HEK293T (cell line): ENCODE measurements at regions not wholly inside any gene's neighbourhood (a gene's known extent, or its start where the extent isn't known, plus 50 kb on each side); places are given as distances from the start of the nearest gene placed in this dataset.

Experiments used
- BHLHE40 ChIP-seq: fragments of 450-650 bp; IDR thresholded peaks from 2 replicates; pipeline ENCODE4 v1.6.1; 2016; ENCODE audit warnings: mild to moderate bottlenecking, moderate library complexity, borderline replicate concordance
- FOXK2 ChIP-seq: fragments of 450-650 bp; IDR thresholded peaks from 2 replicates; pipeline ENCODE4 v1.6.1; 2016; ENCODE audit warnings: mild to moderate bottlenecking
- L3MBTL2 ChIP-seq: fragments of 450-650 bp; conservative IDR thresholded peaks from 2 replicates; pipeline ENCODE4 v1.6.1; 2016; ENCODE audit warnings: mild to moderate bottlenecking
- NFRKB ChIP-seq: fragments of 450-650 bp; IDR thresholded peaks from 2 replicates; pipeline ENCODE4 v1.6.1; 2016; ENCODE audit warnings: mild to moderate bottlenecking, moderate library complexity
- SP1 ChIP-seq: fragments of 450-650 bp; IDR thresholded peaks from 2 replicates; pipeline ENCODE4 v1.6.1; 2017
- SUZ12 ChIP-seq: fragments of 450-650 bp; IDR thresholded peaks from 2 replicates; pipeline ENCODE4 v1.6.1; 2016; ENCODE audit warnings: mild to moderate bottlenecking
- TARDBP ChIP-seq: fragments of 450-650 bp; IDR thresholded peaks from 2 replicates; pipeline ENCODE4 v1.6.1; 2016

- no peak for TF ChIP-seq BHLHE40
- TF ChIP-seq FOXK2 = no peak
- no peak for TF ChIP-seq NFRKB
- TF ChIP-seq SP1 = no peak
- no peak for TF ChIP-seq SUZ12
- no peak for TF ChIP-seq L3MBTL2
- TF ChIP-seq TARDBP = no peak
These were observed 104.9 kb downstream of the KCNJ2 start for GRCh38 chr17:70274255-70274654.
